IPS-18a (cell line): ENCODE measurements at regions not wholly inside any gene's neighbourhood (a gene's known extent, or its start where the extent isn't known, plus 50 kb on each side); places are given as distances from the start of the nearest gene placed in this dataset.

Experiments used
- H3K27ac ChIP-seq: one replicate; pipeline ENCODE4 v1.5.1; 2013; ENCODE audit warnings: low read length
- H3K27me3 ChIP-seq: one replicate; pipeline ENCODE4 v1.6.1; 2013; ENCODE audit warnings: mild to moderate bottlenecking, low read length; ENCODE audit not compliant: control insufficient read depth, insufficient read depth
- H3K36me3 ChIP-seq: one replicate; pipeline ENCODE4 v1.6.1; 2013; ENCODE audit warnings: low read depth, low read length; ENCODE audit not compliant: control insufficient read depth
- H3K4me1 ChIP-seq: one replicate; pipeline ENCODE4 v1.6.1; 2013; ENCODE audit warnings: low read depth, low read length; ENCODE audit not compliant: control insufficient read depth
- H3K4me3 ChIP-seq: one replicate; pipeline ENCODE4 v1.5.1; 2013; ENCODE audit warnings: low read length
- H3K9ac ChIP-seq: one replicate; pipeline ENCODE4 v1.6.1; 2013; ENCODE audit warnings: mild to moderate bottlenecking, low read length, moderate library complexity
- H3K9me3 ChIP-seq: one replicate; pipeline ENCODE4 v1.6.1; 2013; ENCODE audit warnings: low read depth, low read length; ENCODE audit not compliant: control insufficient read depth

- no peak overlapping the region for H3K4me3 ChIP-seq
- H3K36me3 ChIP-seq = no peaks in the 10 kb centered on the region
- H3K9me3 ChIP-seq = no peaks in the 10 kb centered on the region
- no peaks in the 10 kb centered on the region for H3K27me3 ChIP-seq
- H3K4me1 ChIP-seq = peaks cover 4% of the 10 kb centered on the region
- H3K27ac ChIP-seq = no peak overlapping the region
- H3K9ac ChIP-seq = no peak overlapping the region
Observed at GRCh38 chr2:898319-898718, 52.3 kb upstream of the SNTG2 start.

DNA sequence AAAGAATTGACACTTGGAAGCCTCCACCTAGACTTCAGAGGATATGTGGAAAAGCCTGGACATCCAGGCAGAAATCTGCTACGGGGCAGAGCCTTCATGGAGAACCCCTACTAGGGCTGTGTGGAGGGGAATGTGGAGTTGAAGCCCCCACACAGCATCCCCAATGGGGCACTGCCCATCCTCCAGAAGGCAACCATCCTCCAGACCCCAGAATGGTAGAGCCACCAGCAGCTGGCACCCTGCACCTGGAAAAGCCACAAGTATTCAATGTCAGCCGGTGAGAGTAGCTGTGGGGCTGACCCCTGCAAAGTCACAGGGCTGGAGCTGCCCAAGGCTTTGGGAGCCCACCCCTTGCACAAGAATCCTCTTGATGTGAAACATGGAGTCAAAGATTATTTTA is 53.6 kb upstream of the SNTG2 start:
- H3K9ac ChIP-seq = no peak overlapping the region
- H3K4me1 ChIP-seq = peaks cover 8% of the 10 kb centered on the region
- H3K36me3 ChIP-seq = no peaks in the 10 kb centered on the region
- H3K27ac ChIP-seq = no peak overlapping the region
- H3K9me3 ChIP-seq = no peaks in the 10 kb centered on the region
- no peak overlapping the region for H3K4me3 ChIP-seq
- H3K27me3 ChIP-seq = no peaks in the 10 kb centered on the region

- Histone ChIP-seq H3K4me1 (peaks cover 14% of the 10 kb centered on the region), H3K27me3 (no peaks in the 10 kb centered on the region), H3K4me3 (no peak overlapping the region), H3K9me3 (no peaks in the 10 kb centered on the region), H3K36me3 (no peaks in the 10 kb centered on the region), H3K27ac (no peak overlapping the region), H3K9ac (no peak overlapping the region)
Observed at GRCh38 chr2:893311-893710, 57.3 kb upstream of the SNTG2 start.

DNA sequence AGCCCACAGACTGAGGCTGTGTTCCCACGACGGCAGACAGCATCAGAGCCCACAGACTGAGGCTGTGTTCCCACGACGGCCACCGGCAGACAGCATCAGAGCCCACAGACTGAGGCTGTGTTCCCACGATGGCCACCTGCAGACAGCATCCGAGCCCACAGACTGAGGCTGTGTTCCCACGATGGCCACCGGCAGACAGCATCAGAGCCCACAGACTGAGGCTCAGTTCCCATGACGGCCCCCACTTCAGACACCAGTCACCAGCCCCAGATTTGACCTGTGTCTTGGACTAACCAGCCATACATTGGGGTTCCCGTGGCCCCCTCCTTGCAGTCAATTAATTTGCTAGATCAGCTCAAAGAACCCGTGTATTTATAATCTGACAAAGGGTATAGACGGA is 57.8 kb upstream of the SNTG2 start:
- Histone ChIP-seq H3K36me3 (no peaks in the 10 kb centered on the region), H3K9me3 (no peaks in the 10 kb centered on the region), H3K9ac (no peak overlapping the region), H3K27me3 (no peaks in the 10 kb centered on the region), H3K4me3 (no peak overlapping the region), H3K27ac (no peak overlapping the region), H3K4me1 (peaks cover 17% of the 10 kb centered on the region)

GRCh38 chr2:892401-892800 is 58.2 kb upstream of the SNTG2 start:
- Histone ChIP-seq H3K4me3 (no peak overlapping the region), H3K9ac (no peak overlapping the region), H3K9me3 (no peaks in the 10 kb centered on the region), H3K36me3 (no peaks in the 10 kb centered on the region), H3K27ac (no peak overlapping the region), H3K4me1 (peaks cover 22% of the 10 kb centered on the region), H3K27me3 (no peaks in the 10 kb centered on the region)

DNA sequence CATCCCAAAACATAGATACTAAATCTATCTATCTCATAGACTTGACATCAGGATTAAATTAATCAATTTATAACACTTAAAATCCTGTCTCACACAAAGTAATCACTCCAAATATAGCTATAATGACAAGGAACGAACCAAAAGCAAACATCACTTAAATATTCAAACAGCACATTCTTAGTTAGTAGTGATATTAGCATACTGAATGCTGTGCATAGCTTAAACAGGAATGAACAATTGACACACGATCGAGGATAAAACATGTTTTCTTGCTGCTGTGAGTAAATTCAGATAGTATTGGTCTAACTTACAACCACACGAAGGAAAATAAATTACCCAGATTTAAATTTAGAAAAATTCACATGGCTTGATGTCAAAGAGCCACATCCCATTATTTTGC is 58.9 kb upstream of the SNTG2 start:
- no peak overlapping the region for H3K9ac ChIP-seq
- no peaks in the 10 kb centered on the region for H3K36me3 ChIP-seq
- no peak overlapping the region for H3K4me3 ChIP-seq
- H3K27me3 ChIP-seq = no peaks in the 10 kb centered on the region
- no peaks in the 10 kb centered on the region for H3K9me3 ChIP-seq
- H3K27ac ChIP-seq = no peak overlapping the region
- H3K4me1 ChIP-seq = peaks cover 24% of the 10 kb centered on the region

DNA sequence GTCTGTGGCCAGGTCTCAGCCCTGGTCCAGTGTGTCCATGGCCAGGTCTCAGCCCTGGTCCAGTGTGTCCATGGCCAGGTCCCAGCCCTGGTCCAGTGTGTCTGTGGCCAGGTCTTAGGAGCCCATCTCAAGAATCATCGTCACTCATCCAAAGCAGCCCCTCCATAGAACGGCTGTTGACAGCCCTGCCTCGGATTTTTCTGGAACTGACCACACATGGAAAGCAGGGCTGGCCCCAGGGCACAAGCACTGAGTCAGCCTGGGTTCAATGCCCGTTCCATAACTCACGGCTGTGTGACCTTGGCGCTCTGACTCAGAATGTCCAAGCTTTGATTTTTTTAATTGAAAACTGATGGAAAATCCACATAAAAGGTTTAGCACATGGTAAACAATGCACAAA is 59.9 kb upstream of the SNTG2 start:
- Histone ChIP-seq H3K4me1 (peaks cover 24% of the 10 kb centered on the region), H3K9me3 (no peaks in the 10 kb centered on the region), H3K4me3 (no peak overlapping the region), H3K36me3 (no peaks in the 10 kb centered on the region), H3K9ac (no peak overlapping the region), H3K27ac (no peak overlapping the region), H3K27me3 (no peaks in the 10 kb centered on the region)

GRCh38 chr2:890214-890613 is 60.4 kb upstream of the SNTG2 start:
- Histone ChIP-seq H3K9me3 (no peaks in the 10 kb centered on the region), H3K36me3 (no peaks in the 10 kb centered on the region), H3K27ac (no peak overlapping the region), H3K4me3 (no peak overlapping the region), H3K4me1 (peaks cover 24% of the 10 kb centered on the region), H3K9ac (no peak overlapping the region), H3K27me3 (no peaks in the 10 kb centered on the region)

GRCh38 chr2:888906-889566 is 61.6 kb upstream of the SNTG2 start:
- H3K27ac ChIP-seq = no peak overlapping the region
- no peaks in the 10 kb centered on the region for H3K27me3 ChIP-seq
- H3K36me3 ChIP-seq = no peaks in the 10 kb centered on the region
- peaks cover 34% of the 10 kb centered on the region for H3K4me1 ChIP-seq
- H3K9ac ChIP-seq = no peak overlapping the region
- H3K4me3 ChIP-seq = no peak overlapping the region
- no peaks in the 10 kb centered on the region for H3K9me3 ChIP-seq

DNA sequence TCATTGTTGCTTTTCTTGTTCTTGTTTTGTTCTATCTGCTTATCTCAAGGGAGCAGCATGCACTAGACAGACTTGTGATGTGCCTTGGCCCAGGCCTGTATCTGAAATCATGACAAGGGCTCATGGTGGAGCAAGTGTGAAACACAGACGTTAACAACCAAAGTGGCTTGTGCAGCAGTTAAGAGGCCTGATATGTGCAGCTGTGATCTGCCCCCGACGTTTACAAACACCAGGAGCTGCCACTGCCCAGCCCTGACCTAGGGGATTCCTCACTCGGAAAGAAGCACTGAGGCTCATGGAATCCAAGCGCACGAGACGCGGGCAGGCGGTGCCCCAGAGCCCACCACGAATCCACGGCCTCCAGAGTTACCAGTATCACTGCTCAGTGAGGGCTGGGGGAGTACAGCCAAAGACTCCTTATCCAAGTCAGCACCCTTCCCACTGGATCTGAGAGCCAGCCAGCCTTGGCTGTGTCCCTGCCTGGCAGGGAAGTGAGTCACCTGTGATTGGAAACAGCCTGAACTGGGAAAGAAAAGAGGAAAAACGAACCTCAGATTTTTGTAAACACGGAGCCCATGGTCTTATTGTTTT is 62.3 kb upstream of the SNTG2 start:
- no peaks in the 10 kb centered on the region for H3K36me3 ChIP-seq
- H3K9ac ChIP-seq = no peak overlapping the region
- peaks cover 6% of the 10 kb centered on the region for H3K27me3 ChIP-seq
- H3K4me3 ChIP-seq = no peak overlapping the region
- H3K9me3 ChIP-seq = no peaks in the 10 kb centered on the region
- peaks cover 33% of the 10 kb centered on the region for H3K4me1 ChIP-seq
- H3K27ac ChIP-seq = no peak overlapping the region

DNA sequence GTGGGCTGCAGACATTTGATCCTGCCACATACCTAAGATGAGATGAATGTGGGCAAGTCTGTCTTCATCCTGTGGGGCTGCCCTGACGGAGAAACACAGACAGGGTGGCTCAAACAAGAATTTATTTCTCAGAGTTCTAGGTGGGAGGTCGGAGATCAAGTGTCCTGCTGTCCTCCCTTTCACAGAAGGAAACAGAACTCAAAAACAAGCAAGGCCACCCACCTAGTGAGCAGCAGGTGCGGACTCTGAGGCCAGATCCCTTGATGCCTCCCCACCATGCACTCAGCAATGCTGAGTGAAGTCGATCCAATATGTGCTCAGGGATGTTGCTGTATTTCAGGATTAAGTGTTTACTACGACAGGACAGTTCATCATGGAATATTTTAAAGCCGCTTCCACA is 63.0 kb upstream of the SNTG2 start:
- H3K4me1 ChIP-seq = peaks cover 29% of the 10 kb centered on the region
- no peaks in the 10 kb centered on the region for H3K36me3 ChIP-seq
- H3K27ac ChIP-seq = no peak overlapping the region
- peaks cover 13% of the 10 kb centered on the region for H3K27me3 ChIP-seq
- H3K9ac ChIP-seq = no peak overlapping the region
- no peaks in the 10 kb centered on the region for H3K9me3 ChIP-seq
- no peak overlapping the region for H3K4me3 ChIP-seq
